ENCODE measurements at regions not wholly inside any gene's neighbourhood (a gene's known extent, or its start where the extent isn't known, plus 50 kb on each side); places are given as distances from the start of the nearest gene placed in this dataset.
"Not testable (repeated sequence)": the region's sequence is repeated elsewhere in the genome, so short reads cannot be mapped to it uniquely, and the experiment has no call there.

DNA sequence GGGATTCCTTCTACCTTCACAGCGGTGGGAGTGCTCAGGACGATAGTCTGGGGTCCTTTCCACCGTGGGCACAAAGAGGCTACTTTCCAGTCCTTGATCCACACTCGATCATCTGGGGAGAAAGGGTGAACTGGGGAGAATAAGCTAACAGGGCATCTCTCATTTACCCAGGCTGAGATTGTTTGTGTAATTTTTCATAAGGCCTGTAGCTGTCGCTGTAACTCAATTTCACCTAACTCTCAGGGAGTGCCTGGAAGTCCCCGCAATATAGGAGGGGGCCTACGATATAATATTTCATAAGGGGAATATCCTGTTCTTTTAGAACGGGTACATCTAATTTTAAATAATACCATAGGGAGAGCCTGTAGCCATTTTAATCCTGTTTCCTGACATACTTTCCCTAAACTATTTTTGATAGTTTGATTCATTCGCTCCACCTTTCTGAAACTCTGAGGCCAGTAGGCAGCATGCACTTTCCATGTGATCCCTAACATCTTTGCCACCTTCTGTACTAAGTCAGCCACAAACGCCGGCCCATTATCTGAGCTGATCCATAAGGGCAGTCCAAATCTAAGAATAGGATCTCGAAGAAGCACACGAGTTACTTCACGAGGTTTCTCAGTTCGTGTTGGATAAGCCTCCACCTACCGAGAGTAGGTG lies 127.2 kb upstream of the CCZ1B start:
- TF ChIP-seq, protein P1, sequence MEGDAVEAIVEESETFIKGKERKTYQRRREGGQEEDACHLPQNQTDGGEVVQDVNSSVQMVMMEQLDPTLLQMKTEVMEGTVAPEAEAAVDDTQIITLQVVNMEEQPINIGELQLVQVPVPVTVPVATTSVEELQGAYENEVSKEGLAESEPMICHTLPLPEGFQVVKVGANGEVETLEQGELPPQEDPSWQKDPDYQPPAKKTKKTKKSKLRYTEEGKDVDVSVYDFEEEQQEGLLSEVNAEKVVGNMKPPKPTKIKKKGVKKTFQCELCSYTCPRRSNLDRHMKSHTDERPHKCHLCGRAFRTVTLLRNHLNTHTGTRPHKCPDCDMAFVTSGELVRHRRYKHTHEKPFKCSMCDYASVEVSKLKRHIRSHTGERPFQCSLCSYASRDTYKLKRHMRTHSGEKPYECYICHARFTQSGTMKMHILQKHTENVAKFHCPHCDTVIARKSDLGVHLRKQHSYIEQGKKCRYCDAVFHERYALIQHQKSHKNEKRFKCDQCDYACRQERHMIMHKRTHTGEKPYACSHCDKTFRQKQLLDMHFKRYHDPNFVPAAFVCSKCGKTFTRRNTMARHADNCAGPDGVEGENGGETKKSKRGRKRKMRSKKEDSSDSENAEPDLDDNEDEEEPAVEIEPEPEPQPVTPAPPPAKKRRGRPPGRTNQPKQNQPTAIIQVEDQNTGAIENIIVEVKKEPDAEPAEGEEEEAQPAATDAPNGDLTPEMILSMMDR (IDR thresholded peaks at IDR 0.05): peak in 2 of 4 experiments; percentile 13 to 32
- H3K9me3 ChIP-seq; H3K36me3 ChIP-seq; intact Hi-C loops (cut with DNase I); H3K4me1 ChIP-seq; DNase-seq; H3K27ac ChIP-seq; H3K4me3 ChIP-seq; H3K27me3 ChIP-seq: not testable (repeated sequence)
- 43 to 48% methylated on average over 16 of the region's 16 CpGs for WGBS, 2 donors

DNA sequence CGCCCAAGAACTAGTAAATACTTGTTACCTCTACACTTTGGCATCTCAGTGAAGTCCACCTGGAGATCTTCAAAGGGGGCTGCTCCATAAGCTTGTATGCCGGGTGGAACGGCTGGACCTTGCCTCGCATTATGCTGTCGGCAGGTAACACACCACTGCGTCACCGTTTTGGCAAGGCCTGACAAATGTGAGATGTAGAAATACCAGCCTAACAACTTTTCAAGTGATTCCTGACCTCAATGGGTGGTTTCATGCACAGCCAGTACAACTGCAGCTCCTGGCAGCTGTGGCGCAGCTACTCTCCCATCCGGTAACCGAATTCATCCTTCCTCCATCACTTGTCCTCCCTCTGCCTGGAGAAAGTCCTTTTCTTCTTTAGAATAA lies 127.7 kb upstream of the CCZ1B start:
- H3K27ac ChIP-seq; H3K36me3 ChIP-seq; H3K4me3 ChIP-seq; H3K4me1 ChIP-seq; DNase-seq; H3K27me3 ChIP-seq; intact Hi-C loops (cut with DNase I); H3K9me3 ChIP-seq: not testable (repeated sequence)
- 54 to 78% methylated on average over 10 of the region's 10 CpGs for WGBS, 2 donors

DNA sequence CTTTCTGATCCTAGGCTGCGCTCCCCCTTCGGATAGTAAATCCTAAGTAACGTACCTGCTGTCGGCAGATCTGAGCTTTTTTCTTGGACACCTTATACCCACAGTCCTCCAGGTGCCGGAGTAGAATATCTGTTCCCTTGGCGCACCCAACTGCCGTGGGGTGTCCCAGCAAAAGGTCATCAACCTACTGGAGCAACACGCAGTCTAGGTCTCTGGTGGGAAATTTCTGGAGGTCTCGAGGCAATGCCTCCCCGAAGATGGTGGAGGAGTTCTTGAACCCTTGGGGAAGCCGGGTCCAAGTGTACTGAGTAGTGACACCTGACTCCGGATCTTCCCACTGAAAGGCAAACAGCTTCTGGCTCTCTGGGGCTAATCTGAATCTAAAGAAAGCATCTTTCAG lies 129.3 kb upstream of the CCZ1B start:
- H3K9me3 ChIP-seq; DNase-seq; intact Hi-C loops (cut with DNase I); H3K4me1 ChIP-seq; H3K27me3 ChIP-seq; H3K27ac ChIP-seq; H3K4me3 ChIP-seq; H3K36me3 ChIP-seq: not testable (repeated sequence)
- 96 to 97% methylated on average over 12 of the region's 12 CpGs for WGBS, 2 donors

GRCh38 chr7:6955990-6956566 lies 130.0 kb upstream of the CCZ1B start:
- intact Hi-C loops (cut with DNase I); H3K4me1 ChIP-seq; DNase-seq; H3K36me3 ChIP-seq; H3K27me3 ChIP-seq; H3K4me3 ChIP-seq; H3K9me3 ChIP-seq; H3K27ac ChIP-seq: not testable (repeated sequence)
- WGBS, 2 donors: 88 to 90% methylated on average over 12 of the region's 12 CpGs

DNA sequence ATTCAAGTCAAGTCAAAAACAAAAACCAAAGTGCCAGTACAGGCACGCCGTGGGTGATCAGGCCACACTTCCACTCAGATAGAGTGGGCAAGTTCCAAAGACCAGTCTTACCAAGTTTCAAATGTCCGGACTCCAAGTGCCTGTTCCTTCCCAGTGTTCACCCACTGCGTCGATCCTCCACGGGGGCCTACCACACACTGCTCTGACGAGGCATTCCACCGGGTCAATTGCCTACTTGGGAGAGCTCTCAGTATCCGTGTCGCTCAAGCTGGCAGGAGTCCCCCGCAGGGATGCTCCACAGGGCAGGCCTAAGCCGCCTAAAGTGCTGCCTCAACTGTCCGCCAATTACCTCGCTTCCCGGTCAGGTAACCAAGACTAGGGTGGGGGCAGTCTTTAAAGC lies 132.3 kb upstream of the CCZ1B start:
- WGBS, 2 donors: 94 to 96% methylated on average over 15 of the region's 15 CpGs
- intact Hi-C loops (cut with DNase I); H3K4me3 ChIP-seq; H3K36me3 ChIP-seq; DNase-seq; H3K9me3 ChIP-seq; H3K27me3 ChIP-seq; H3K4me1 ChIP-seq; H3K27ac ChIP-seq: not testable (repeated sequence)

DNA sequence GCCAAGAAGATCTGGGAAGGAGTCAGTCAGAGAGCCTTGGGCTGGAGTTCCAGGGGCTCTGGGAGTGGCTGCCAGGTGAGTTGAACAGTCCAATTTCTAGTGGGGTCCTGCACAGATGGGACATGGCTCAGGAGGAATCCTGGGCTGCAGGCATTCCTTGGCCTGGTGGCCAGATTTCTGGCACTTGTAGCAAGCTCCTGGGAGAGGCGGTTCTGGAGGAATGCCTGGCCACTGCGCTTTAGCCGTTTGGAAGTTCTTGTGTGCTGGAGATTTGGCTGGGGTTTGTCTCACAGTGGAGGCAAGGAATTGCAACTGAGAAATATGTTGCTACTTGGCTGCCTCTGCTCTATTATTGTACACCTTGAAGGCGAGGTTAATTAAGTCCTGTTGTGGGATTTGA lies 133.9 kb upstream of the CCZ1B start:
- H3K27me3 ChIP-seq; intact Hi-C loops (cut with DNase I); H3K27ac ChIP-seq; H3K36me3 ChIP-seq; H3K4me3 ChIP-seq; H3K4me1 ChIP-seq; DNase-seq; H3K9me3 ChIP-seq: not testable (repeated sequence)
- WGBS, 2 donors: 86 to 88% methylated on average over 4 of the region's 4 CpGs

DNA sequence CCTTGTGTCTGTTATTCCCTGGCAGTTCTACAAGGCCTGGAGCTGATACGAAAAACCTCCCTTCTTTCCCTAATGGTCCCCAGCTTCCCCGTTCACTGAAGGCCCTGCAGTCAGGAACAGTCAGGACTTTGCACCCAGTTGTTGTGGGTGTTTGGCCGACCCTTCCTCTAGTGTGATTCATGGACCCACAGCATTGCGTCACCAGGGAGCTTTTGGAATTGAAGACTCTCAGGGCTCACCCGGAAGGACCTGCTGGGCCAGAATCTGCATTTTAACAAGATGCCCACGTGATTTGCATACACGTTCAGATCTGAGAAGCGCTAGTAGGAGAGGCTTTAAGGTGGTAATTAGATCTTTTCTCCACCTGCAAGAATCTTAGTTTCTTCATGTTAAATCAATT lies 136.8 kb upstream of the CCZ1B start:
- DNase-seq; H3K4me3 ChIP-seq; H3K4me1 ChIP-seq; H3K27me3 ChIP-seq; H3K9me3 ChIP-seq; H3K27ac ChIP-seq; intact Hi-C loops (cut with DNase I); H3K36me3 ChIP-seq: not testable (repeated sequence)
- 72 to 73% methylated on average over 8 of the region's 8 CpGs for WGBS, 2 donors

GRCh38 chr7:6965051-6965450 lies 139.0 kb upstream of the CCZ1B start:
- H3K27me3 ChIP-seq; H3K36me3 ChIP-seq; H3K4me3 ChIP-seq; H3K27ac ChIP-seq; H3K9me3 ChIP-seq; H3K4me1 ChIP-seq; DNase-seq; intact Hi-C loops (cut with DNase I): not testable (repeated sequence)
- WGBS, 2 donors: 11 to 34% methylated on average over 6 of the region's 6 CpGs
- TF ChIP-seq, protein P1 (IDR thresholded peaks at IDR 0.05): peak in 2 of 4 experiments; percentile 12 to 15

- H3K9me3 ChIP-seq; H3K4me3 ChIP-seq; H3K4me1 ChIP-seq; H3K36me3 ChIP-seq; intact Hi-C loops (cut with DNase I); H3K27me3 ChIP-seq; DNase-seq; H3K27ac ChIP-seq: not testable (repeated sequence)
- 86 to 93% methylated on average over 1 to 3 of the region's 3 CpGs for WGBS, 2 donors
Measured at GRCh38 chr7:6970180-6970579, 144.1 kb upstream of the CCZ1B start.

- 90 to 91% methylated on average over 20 to 21 of the region's 27 CpGs for WGBS, 2 donors
- H3K27me3 ChIP-seq; H3K27ac ChIP-seq; H3K9me3 ChIP-seq; H3K36me3 ChIP-seq; DNase-seq; H3K4me3 ChIP-seq; intact Hi-C loops (cut with DNase I); H3K4me1 ChIP-seq: not testable (repeated sequence)
Measured at GRCh38 chr7:6974876-6975275, 148.8 kb upstream of the CCZ1B start.

- DNase-seq; H3K4me1 ChIP-seq; H3K9me3 ChIP-seq; H3K36me3 ChIP-seq; intact Hi-C loops (cut with DNase I); H3K27ac ChIP-seq; H3K4me3 ChIP-seq; H3K27me3 ChIP-seq: not testable (repeated sequence)
- WGBS, 2 donors: 86 to 93% methylated on average over 28 of the region's 28 CpGs
Measured at GRCh38 chr7:6975346-6975745, 149.3 kb upstream of the CCZ1B start.

All from sigmoid colon (tissue), 6 donors.